GM19035 (cell line): ENCODE measurements at regions not wholly inside any gene's neighbourhood (a gene's known extent, or its start where the extent isn't known, plus 50 kb on each side); places are given as distances from the start of the nearest gene placed in this dataset.
"Not testable (repeated sequence)": the region's sequence is repeated elsewhere in the genome, so short reads cannot be mapped to it uniquely, and the experiment has no call there.

Experiments used
- ATAC-seq: cut with Tn5 transposase; IDR thresholded peaks from one replicate; pipeline ENCODE4 v1.9.1; 2021; ENCODE audit not compliant: unreplicated experiment

DNA sequence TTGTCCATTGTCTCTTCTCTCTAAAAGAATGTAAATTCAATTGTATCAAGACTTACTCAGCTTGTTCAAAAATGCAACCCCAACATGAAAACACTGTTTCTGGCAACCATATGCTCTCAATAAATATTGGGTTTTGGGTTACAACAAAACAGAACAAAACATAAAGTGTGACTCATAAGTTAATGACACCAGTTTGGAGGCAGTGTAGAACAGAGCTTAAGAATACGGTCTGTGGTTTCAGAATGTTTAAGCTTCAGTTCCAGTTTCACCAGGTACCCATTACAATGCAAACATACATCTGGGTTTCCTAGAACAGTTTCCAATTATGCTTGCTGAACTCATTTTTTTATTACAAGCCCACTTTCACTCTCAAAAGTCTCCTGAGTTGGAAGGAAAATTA is 285.8 kb upstream of the PCDH9 start:
- peak; percentile 96 for ATAC-seq

DNA sequence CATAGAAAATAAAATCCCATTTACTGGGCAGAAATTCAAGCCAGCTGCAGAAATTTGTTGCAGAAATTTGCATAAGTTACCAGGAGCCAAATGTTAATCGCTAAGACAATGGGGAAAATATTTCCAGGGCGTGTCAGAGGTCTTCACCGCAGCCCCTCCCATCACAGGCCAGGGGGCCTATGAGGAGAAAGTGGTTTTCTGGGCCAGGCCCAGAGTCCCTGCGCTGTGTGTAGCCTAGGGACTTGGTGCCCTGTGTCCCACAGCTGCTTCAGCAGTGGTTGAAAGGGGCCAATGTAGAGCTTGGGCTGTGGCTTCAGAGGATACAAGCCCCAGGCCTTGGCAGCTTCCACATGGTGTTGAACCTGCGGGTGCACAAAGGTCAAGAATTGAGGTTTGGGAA is 278.9 kb upstream of the PCDH9 start:
- no peak for ATAC-seq

DNA sequence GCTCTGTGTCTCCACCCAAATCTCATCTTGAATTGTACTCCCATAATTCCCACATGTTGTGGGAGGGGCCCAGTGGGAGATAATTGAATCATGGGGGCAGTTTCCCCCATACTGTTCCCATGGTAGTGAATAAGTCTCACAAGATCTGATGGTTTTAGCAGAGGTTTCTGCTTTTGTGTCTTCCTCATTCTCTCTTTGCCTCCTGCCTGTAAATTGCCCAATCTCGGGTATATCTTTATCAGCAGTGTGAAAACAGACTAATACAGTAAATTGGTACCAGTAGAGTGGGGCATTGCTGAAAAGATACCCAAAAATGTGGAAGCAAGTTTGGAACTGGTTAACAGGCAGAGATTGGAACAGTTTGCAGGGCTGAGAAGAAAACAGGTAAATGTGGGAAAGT is 278.1 kb upstream of the PCDH9 start:
- ATAC-seq, result not testable (repeated sequence)

DNA sequence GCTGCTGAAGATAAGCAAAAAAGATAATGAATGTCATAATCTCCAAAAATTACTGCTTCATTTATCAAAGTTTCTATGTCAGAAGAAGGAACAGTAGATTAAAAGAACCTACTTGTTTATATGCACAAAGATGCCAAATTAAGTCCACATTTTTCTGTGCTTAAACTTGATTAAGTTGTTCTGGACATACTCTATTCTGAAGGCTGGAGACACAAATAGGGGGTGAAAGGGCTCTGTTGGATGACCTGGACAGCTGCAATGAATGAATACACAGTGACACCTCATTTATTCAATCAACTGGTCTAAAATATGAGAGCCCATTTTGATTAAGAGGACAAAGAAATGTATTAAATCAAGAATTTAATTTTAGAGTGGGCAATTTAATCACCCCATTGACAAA is 276.3 kb upstream of the PCDH9 start:
- no peak for ATAC-seq

DNA sequence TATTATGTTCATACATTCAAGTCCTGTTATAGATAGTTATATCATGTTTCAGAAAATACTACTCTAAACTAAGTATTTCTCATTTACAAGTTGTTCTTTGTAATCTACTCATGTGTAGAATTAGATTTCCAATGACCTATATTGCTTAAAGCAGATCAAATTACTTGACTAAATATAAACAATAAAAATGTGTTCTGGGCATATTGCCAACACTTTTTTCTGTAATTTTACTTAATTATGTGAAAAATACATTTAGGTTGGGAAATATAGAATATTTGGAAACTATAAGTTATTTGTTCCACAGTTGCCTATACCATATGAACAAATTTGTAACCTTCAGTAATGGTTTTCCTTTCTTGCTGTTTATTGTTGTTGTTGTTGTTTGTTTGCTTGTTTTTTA is 275.2 kb upstream of the PCDH9 start:
- ATAC-seq, result no peak

DNA sequence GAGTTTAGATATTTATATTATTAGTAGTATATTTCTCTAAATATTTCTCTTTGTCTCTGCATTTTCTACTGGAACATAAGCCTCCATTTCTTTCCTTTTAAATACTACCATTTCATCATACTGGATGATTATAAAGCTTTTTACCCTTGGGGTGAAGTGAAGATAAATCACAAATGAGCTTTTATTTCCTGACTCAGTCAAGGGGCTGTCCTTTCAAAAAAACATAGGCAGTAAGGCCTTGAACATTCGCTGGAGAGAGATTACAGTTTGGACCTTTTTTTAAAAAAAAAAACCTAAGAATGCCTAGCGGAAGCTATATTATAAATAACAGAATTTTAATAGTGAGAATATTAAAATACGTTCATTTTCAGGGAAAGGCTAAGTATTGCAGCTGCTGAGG is 268.8 kb upstream of the PCDH9 start:
- no peak for ATAC-seq

DNA sequence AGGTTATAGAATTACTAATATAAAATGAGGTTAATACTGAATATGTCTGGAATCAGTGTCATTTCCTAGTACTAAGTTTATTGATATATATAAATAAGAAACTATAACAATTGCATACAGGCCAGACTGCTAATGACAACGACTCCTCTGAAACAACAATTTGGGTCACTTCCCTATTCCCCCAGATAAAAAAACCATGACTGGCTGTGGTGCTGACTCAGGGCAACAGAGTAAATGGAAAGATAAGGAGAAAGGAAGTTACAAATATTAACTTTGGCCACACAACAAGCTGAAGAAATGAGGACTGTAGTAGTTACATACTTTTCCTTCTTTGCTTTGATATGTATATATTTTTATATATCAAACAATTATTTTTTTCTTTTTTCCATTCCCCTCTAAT is 263.7 kb upstream of the PCDH9 start:
- ATAC-seq, result no peak

DNA sequence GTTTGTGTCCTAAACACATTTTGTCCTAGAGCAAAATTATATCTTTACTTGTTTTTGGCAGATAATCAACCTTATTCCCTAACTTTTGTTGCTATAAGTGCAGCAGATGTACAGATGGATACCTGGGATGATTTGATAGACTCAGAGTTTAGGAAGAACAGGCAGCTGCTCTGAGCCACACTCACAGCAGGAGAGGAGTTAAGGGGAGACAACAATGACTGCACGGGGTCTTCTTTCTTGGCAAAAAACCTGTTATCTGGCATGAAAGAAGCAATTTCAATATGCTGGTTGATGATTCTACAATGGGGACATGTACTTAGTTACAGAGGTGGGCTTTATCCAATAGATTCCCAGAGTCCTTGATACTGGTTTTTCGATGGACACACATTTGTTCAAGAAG is 258.9 kb upstream of the PCDH9 start:
- no peak for ATAC-seq

DNA sequence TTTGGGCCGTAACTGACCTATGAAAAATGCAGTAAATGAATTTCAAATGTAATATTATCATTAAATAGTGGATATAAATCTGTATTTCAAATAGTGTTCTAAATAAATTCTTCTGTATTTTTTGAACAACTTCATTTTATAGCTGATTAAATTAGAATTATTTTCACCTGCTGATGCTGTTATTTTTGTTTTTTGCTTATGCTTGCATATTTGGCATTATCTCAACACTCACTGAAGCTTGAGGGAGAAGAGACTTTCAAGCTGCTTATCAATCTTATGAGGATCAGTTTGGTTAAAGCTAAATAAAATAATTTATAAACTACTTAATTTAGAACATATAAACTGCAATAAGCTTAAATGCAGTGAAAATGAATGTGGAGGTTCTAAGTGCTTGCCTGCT is 251.3 kb upstream of the PCDH9 start:
- ATAC-seq, result no peak

DNA sequence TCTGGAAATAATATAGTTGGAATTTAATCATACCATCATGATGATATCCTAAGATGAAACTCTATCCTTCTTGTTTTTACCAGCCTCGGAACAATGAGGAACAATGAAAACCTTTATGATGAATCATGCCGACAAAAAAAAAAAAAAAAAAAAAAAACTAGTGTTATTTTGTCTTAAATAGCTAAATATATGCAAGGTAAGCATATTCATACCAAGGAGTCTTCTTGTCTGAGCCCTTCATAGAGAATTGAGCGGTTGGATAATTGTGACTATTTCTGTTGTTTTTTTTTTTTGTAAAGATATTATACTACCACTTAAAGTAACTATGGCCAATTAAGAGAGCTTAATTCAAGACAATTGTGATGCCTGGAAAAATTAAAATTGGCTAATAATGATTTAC is 244.0 kb upstream of the PCDH9 start:
- no peak for ATAC-seq

DNA sequence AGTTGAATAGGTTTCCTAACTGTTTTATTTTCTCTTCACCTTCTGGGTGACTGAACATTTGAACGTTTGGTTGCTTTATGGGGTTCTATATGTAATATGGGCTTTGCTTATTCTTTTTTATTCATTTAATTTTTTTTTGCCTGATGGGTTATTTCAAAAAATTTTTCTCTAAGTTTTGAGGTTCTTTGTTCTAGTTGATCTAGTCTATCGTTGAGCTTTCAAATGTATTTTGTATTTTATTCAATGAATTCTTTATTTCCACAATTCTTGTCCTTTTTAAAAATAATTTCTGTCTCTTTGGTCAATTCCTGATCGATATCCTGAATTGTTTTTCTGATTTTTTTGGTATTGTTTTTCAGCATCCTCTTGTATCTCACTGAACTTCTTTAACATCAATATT is 239.5 kb upstream of the PCDH9 start:
- no peak for ATAC-seq

DNA sequence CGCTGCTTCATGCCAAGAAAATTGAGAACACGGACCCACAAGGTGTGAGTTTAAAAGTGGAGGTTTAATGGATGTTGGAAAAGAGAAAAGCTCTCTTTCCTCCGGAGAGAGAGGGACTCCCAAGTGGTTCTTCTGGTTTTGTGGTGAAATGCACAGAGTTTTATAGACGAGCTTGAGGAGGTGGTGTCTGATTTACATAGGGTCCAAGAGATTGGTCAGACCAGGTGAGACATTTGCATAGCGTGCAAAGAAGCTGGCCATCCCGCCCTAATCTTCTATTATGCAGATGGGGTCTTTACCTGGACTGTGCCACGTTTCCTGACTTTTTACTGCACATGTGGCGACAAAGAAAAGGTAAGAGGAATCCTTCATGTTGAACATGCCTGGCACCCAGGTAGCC is 236.4 kb upstream of the PCDH9 start:
- ATAC-seq, result no peak

DNA sequence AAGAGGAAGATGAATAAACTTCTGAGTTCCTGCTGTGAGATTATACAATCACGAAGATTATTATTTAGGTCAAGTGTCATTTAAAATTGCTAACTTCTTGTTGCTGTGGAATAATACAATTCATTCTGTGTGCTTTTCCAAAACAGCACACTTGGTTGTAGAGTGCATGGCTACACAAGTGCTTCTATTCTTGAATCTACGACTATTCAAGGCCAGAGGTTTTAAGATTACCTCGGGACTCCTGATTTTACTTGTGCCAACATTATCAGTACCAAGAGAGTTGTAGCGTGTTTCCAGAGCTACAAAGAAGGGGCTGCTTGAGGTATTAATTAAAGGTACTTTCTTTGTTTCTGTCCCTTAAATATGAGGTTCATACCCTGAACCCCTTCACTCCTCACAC is 234.0 kb upstream of the PCDH9 start:
- ATAC-seq, result no peak

DNA sequence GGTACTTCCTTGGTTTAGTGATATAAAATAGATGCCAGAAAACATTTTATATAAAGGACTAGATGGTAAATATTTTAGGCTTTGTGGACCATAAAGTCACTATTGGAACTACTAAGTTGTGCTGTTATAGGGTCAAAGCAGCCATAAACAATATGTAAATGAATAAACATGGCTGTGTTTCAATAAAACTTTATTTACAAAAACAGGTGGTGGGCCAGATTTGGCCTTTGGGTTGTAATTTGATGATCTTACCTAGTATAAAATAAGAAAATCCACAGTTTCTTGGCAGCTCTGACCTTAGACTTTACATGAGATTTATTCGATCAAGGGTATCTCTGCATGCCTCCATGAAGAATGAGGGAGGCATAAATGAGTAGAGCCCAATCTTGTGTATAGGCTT is 232.0 kb upstream of the PCDH9 start:
- no peak for ATAC-seq

DNA sequence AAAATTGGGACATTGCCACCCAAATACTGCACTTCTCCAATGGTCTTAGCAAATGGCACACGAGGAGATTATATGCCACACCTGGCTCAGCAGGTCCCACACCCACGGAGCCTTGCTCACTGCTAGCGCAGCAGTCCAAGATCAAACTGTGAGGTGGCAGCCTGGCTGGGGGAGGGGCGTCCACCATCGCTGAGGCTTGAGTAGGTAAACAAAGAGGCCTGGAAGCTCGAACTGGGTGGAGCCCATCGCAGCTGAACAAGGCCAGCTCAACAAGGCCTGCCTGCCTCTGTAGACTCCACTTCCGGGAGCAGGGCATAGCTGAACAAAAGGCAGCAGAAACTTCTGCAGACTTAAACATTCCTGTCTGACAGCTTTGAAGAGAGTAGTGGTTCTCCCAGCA is 222.4 kb upstream of the PCDH9 start:
- ATAC-seq, result not testable (repeated sequence)

DNA sequence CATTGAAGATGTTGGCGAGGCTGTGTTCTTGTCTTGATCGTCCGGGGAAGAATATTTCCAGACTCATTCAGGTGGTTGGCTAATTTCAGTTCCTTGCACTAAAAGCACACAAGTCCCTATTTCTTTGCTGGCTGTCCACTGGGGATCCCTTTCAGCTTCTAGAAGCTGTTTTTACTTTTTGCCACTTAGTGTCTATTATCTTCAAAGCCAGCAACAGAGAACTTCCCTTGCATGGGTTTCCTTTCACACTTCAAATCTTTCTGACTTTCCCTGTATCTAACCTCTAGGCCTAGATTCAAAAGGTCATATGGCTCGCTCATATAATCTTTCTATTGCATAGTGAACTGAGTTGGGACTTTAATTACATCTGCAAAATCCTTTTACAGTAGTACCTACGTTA is 215.3 kb upstream of the PCDH9 start:
- no peak for ATAC-seq

DNA sequence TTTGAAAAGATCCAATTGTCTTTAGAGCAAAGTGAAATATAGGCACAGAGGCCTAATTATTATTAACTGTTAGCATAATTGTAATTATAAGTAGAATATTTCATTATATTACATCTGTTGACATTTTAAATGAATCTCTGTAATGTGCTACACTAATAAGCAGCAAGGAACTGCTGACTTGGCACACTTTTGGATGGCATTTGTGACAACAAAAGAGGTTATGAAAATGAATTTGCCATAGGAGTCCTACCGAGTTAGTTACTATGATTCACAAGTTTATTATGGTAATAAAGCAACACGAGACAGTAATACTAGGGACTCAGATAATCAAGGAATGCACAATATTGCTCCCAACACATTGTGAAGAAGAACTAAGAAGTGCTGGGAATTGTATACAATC is 213.8 kb upstream of the PCDH9 start:
- no peak for ATAC-seq

DNA sequence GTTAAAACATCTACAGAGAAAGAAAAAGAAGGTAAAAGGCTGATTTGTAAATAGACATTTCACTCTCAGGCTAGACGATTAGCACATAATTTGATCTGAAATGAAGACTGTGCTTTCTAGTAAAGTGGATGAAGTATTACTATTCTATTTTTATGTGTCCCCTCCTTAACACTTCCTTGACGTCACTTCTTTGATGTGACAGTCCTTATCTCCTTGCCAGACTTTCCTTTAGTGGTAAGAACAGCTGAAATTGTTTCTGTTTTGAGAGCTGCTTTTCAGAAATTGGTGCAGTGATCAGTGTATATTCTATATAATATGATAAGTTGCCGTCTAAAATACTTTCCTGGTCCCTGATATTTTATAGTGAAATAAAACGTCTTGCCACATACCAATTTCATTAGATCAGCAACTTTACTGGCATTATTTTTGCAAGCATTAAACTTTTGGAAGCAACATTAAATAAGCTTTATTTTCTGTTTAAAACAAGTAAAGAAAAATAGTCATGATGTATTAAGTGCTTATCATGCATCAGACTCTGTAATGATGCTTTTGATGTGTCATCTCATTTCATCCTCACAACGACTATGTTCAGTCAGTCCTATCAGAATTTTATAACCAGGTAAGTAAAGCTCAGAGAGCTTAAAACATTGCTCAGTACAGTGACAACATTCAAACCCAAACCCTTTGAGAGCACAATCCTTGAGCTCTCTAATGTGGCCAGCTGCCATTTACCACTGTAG is 210.3 kb upstream of the PCDH9 start:
- ATAC-seq, result no peak

DNA sequence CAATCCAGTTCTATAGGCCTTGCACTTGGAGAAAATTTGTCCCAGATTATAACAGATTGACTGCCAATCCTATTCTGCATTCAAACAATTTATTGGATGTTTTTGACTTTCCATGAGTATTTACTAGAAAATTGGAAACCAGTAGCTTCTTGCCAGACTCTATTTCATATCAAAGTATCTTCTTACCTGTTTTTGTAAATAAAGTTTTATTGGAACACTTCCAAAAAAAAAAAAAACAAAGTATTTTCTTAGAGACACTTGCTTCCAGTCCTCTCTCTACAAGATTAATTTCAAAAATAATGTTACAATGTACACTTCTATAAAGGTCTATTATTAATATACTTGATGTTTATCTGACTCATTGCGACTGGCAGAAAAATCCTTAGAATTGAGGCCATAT is 209.2 kb upstream of the PCDH9 start:
- ATAC-seq, result no peak

DNA sequence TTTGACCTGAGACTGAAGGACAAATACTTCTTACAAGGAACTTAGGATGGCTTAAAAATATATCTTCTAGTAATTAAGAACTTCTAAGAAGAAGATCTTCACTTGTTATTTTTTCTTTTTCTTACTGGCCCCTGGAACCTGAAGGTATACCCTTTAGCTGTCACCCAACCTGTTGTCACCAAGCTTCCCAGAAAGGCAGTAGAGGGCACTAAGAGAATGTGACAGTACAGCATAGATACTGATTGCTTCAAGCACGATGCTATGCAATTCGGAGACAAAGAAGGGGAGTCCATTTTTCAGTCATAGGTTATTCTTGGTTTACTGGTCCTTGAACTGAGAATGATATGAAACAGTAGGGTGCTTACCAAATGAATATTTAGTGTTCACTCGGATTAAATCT is 208.3 kb upstream of the PCDH9 start:
- peak; percentile 57 for ATAC-seq

DNA sequence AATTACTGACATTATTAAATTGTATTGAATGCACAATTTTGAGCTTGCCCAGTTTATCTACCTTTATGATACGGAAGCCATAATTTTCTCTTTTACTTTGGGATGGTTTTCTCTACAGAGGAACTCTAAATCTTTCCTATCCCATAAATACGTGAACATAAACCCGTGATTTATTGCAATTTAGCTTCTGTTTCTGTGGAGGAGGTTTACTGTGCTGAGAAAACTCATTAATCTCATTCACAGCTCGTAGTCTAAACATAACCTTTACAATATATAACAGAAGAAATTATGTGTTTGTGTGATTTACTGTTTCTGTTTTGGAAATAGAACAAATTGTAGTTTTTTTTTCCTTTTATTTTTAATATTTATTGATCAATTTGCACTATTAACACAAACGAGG is 207.1 kb upstream of the PCDH9 start:
- ATAC-seq, result no peak

DNA sequence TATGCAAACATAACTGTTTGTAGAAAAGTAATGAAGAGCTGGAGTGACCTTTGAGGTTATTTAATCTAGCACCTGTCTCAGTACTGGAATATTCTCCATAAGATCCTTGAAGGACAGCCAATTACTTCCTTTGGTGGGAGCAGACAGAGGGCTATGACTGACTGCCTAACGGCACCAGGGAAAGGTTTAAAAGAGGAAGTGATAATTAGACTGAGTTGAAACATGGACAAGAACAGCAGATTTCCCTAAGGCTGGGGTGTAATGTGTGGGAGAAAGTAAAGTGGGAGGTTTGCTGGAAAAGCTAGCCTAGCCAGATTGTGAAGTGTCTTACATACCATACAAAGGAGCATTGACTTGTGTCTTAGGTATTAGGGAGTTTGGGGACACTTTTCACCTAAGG is 191.3 kb upstream of the PCDH9 start:
- ATAC-seq, result no peak
